GM18507 (cell line): ENCODE measurements at regions not wholly inside any gene's neighbourhood (a gene's known extent, or its start where the extent isn't known, plus 50 kb on each side); places are given as distances from the start of the nearest gene placed in this dataset.

ENCODE experiments used
- DNase-seq: peaks from one replicate; pipeline ENCODE4 v3.0.0; 2011; ENCODE audit warnings: low read depth; ENCODE audit not compliant: insufficient read length; ENCODE audit errors: extremely low spot score
- FAIRE-seq: peaks from 2 replicates; lab custom pipeline; 2011; peaks lifted over from hg19 to GRCh38; lab: Jason Lieb, UNC

- no peak for DNase-seq
- FAIRE-seq = no peak
These were observed 508.6 kb downstream of the RASEF start for GRCh38 chr9:82554381-82554780.

DNA sequence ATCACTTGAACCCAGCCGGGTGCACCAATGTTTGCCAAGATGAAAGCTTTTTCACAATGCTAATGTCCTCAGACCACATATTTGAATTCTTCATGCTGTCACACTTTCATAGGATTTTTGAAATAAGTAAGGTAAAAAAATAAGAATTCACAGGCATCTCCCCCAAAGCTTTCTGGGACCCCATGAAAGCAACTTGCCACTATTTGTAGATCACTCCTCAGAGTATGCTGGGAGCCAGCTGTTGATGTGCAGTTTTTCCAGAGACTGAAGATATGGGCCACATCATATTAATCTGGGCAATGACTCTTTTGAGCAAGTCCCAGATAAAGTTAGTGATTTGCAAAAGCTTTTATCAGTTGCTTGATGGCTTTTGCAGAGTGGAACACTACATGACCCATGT is 507.9 kb downstream of the RASEF start:
- no peak for DNase-seq
- FAIRE-seq = no peak

DNA sequence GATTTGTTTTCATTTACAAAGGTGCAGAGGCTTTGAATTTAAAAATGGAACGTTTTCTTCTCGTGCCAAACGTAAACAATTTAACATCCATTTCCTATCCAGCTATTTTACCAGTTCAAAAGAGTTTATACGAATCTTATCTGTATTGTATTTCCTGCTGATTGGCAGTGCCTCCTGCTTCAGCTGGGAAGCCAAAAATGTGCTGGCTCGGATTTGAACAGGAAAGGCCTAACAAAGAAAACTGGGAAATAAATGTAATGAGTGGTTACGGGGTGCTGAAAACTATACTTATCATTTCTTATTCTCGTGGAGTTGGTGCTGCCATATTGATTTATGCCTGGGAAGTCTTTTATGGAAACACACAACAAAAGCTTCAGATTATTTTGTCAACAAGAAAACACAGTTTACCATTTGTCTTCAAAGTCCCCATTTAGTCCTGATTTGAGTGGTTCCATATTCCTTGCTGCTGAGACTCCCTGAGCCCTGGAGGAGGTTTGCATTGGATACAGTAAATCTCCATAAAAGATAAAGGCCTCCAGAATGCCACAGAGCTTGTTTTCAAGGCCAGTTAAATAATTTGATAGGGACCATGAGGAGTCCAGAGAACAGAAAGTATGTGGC is 507.4 kb downstream of the RASEF start:
- DNase-seq (no peak), FAIRE-seq (no peak)

DNA sequence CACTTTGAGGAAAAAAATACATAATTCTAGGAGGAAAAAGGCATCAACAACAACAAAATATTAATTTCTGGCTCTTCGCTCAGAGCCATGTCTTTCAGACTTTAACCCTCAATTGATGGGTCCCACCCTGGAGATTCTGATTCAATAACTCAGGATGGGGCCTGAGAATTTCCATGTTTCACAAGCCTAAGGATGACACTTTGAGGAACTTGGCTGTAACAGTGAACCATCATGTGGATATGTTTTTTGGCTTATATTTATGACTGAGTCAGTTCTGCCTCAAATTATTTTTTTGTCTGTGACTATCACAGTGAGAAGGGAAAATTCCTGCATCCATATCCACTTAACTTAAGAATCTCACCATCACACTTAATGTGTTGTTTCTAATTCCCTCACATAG is 504.6 kb downstream of the RASEF start:
- no peak for DNase-seq
- FAIRE-seq = no peak

DNA sequence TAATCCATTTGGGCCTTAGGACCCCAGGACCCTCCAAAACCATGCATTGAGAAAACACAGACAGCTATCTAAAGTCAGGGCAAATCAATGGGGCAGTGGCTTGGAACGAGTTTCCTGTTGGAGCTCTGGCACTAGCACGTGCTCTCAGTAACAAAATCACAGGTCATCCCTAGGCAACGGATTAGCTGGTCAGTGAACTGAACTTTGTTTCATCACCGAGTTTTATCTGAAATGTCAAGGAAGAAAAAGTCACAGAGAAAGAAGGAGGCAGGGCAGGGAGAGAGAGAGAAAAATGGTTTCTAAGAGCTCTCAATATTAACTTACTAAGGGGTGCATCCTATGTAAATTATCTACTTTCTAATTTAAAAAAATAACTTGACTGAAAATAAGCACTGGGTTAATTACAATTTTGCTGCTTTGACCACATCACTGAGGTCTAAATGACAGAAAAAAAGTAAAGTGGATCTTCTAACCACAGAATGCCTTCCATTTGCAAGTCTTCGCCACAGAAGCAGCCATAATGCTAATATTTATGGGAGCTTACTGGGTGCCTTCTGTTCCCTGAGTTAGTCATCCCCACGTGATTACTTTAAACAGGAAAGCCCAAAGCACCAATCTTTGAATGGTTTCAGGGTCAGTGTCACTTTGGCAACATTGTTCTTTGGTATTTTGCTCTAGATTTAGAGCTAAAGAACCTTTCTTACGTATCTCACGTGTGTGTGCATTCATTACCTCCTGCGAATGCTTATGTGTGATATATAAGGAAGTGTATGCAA is 503.9 kb downstream of the RASEF start:
- FAIRE-seq (no peak), DNase-seq (no peak)

DNA sequence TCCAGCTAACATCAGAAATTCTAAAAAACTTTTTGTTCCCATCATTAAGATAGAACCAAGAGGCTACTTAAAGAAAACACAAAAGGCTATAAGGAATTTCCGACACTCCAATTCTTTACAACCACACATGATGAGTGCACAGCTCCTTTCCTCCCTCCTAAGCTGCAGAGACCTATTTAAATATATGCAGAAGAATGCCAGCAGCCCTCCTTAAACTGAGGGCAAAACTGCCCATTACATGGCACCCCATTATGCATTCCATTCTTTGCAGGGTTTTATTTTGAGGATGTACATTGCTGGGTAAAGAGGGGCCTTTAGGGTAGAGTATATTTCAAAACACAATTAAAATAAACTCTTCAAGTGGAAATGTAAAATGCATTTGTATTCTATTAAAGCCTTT is 502.9 kb downstream of the RASEF start:
- DNase-seq (no peak), FAIRE-seq (no peak)

DNA sequence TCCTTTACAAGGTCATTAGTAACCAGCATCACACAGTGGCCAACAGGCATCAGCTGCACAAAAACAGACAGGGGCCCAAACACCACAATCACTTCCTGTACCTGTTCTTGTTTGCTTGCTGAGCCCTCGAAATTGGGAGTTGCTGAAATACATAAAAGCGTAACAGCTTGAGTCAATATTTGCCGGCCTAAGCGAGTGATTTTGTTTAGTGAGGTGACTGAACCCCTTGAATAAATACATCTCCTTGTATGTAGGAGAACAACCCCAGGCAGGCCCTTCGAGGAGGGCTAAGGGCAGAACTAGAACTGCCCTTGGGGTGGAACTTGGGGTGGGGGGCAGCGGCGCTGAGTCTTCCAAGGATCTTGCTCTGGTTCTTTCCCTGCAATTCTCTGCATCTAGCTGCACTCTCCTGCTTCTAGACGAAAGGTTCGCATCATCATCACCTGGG is 502.5 kb downstream of the RASEF start:
- FAIRE-seq = no peak
- DNase-seq = no peak

- DNase-seq = no peak
- no peak for FAIRE-seq
These were observed 499.8 kb downstream of the RASEF start for GRCh38 chr9:82563094-82563493.

DNA sequence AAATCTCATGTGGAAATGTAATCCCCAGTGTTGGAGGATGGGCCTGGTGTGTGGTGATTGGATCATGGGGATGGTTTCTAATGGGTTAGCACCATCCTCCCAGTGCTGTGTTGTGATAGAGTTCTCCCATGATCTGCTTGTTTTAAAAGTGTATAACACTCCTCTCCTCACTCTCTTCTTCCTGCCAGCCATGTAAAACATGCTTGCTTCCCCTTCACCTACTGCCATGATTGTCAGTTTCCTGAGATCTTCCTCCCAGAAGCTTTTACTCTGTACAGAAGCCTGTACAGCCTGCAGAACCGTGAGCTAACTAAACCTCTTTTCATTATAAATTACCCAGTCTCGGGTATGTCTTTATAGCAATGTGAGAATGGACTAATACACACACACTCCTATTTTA is 499.1 kb downstream of the RASEF start:
- no peak for DNase-seq
- no peak for FAIRE-seq

- no peak for FAIRE-seq
- no peak for DNase-seq
These were observed 497.6 kb downstream of the RASEF start for GRCh38 chr9:82565188-82565969.

DNA sequence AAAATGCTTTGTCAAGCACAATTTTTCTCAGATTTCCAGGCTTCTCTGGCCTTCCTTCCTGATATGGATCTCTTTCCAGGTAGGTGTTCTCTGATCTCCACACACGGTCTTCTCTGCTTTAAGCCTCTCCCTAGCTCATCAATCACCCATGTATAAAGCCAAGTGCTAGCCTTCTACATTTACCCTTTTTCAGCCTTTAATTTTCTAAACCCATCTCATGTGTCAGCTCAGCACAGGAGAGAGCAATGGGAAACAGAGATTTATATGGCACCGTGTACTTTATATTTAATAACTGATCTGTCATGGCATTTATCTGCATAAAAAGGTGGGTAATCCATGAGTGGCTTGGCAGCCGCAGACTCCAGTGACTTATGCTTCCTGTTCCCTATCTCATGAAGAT is 495.0 kb downstream of the RASEF start:
- FAIRE-seq = no peak
- DNase-seq = no peak

DNA sequence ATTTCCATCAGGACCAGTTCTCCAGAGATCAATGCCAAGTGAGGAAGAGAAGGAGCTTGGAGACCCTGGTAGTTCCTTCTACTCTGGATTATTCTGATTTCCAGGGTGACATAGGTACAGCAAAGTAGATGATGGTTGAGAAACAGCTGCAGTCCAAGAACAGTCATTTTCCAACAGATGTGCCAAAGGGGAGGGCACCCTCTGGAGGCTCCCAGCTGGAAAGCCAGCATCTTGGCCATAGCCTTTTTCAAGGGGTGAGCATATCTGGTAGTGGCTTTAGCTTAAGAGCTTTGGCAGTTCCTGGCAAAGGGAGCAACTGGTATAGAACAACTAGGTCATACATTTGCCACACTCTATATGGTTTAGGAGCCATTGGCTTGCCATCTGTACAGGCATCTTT is 492.7 kb downstream of the RASEF start:
- FAIRE-seq (no peak), DNase-seq (no peak)

DNA sequence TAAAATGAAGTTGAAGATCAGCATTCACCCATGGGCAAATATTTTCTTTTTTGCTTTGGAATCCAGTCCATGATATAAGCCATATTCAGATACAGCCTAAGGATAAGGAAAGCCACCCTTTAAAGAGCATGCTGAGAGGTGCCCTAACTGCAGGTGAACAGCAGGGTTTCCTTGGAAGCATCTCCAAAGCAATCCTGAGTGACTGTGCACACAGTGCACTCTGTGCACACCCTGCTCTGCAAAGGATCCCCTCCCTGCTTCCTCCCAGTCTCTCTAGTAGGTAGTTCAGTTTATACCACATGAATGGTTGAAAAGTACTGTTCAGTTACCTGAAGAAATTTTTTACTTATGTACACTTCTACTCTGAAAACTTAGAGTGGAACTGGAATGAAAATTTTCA is 491.4 kb downstream of the RASEF start:
- DNase-seq (no peak), FAIRE-seq (no peak)

DNA sequence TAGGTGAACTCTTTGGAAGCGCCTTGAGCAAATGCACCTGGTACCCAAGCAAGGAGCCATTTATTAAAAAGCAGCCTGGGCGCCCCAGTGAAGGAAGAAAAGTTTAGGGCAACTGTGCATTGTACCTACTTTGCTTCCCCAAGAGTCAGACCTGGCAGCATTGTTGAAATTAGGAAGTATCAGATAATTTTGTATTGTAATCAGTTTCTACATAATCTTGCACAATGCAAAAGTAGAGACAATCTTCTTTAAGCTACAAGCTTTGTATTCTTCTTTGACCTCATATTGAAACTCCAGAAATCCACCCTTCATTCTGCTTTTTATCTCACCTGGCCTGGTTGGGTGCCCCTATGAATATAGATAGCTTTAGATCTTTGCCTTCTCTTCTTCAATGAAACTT is 490.8 kb downstream of the RASEF start:
- DNase-seq (no peak), FAIRE-seq (no peak)

DNA sequence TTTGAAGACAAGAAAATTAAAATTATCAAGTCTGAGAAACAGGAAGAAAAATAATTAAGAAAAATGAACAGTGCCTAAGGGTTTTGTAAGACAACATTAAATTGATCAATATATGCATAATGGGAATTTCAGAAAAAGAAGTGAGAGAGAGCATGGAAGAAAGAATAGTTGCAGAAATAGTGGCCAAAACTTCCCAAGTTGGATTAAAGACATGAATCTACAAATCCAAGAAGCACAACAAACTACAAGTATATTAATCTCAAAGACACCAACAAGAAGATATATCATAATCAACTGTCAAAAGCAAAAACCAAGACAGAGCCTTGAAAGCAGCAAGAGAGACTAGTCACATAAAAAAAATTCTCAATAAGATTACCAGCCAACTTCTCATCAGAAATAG is 488.0 kb downstream of the RASEF start:
- no peak for DNase-seq
- FAIRE-seq = no peak

- no peak for DNase-seq
- FAIRE-seq = no peak
These were observed 482.0 kb downstream of the RASEF start for GRCh38 chr9:82580921-82581320.

DNA sequence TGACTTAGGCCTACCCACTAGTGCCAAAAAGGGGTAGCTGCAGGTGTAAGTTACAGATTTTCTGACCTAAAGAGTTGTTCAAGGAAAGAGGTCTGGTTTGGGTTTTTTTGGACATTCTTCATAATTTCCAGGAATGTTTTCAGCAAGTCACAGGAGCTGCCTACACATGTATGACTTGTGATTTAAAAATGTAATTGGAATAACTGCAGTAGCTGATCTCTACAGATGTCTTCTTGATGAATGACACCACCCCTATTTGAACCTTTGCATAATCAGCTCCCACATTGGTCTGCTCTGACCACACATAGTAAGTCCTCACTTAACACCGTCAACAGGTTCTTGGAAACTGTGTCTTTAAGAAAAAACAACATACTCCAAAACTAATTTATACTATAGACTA is 481.4 kb downstream of the RASEF start:
- no peak for FAIRE-seq
- no peak for DNase-seq

- DNase-seq = no peak
- FAIRE-seq = no peak
These were observed 481.0 kb downstream of the RASEF start for GRCh38 chr9:82581935-82582334.

- DNase-seq (no peak), FAIRE-seq (no peak)
These were observed 480.2 kb downstream of the RASEF start for GRCh38 chr9:82582693-82583092.

DNA sequence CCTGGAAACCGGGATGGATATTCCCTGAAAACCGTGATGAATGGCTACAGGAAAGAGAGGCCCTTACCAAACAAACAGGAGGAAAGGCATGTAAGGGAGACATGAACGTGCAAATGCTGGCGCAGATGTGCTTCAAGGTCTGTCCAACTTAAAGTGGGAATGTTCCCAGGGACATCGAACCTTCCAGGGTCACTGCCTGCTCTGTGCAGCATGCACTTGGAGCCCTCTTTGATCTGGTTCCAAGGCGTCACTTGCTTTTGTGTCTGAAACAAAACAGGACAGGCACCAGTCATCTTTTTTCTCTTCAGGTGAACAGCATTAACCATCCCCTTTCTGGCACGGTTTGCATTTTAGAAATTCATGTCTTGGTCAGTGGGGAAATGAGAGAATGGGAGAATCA is 479.4 kb downstream of the RASEF start:
- DNase-seq (no peak), FAIRE-seq (no peak)
